ENCODE measurements at regions not wholly inside any gene's neighbourhood (a gene's known extent, or its start where the extent isn't known, plus 50 kb on each side); places are given as distances from the start of the nearest gene placed in this dataset.
"Not testable (repeated sequence)": the region's sequence is repeated elsewhere in the genome, so short reads cannot be mapped to it uniquely, and the experiment has no call there.

DNA sequence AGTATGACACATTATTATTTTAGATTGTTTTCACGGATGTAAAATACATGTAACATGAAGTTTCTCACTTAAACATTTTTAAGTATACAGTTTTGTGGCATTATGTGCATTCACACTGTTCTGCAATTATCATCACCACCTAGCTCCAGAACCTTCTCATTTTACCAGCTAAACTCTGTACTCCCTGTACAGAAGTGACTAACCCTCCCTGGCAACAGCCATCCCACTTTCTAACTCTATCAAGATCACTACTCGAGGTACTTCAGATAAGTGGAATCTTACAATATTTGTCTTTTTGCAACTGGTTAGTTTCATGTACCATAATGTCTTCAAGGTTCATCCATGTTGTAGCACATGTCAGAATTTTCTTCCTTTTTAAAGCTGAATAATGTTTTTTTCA lies 116.3 kb upstream of the IGF1R start:
- intact Hi-C loops (cut with DNase I) = no loop called here
- no peak for DNase-seq

DNA sequence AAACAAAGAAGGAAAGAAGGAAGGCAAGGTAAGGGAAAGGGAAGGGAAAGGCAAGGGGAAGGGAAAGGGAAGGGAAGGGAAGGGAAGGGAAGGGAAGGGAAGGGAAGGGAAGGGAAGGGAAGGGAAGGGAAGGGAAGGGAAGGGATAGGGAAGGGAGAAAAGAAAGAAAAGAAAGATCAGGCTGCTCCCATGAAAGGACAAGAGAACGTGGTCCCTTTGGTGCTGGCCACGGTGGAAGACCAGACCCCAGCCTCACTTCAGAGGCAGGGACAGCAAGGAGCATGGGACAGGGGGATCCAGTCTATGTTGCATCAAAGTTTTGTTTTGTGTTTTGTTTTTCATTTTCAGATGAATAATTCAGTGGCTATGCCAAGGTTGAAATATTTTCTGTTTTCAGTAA lies 111.4 kb upstream of the IGF1R start:
- no peak for DNase-seq
- intact Hi-C loops (cut with DNase I) = no loop called here

DNA sequence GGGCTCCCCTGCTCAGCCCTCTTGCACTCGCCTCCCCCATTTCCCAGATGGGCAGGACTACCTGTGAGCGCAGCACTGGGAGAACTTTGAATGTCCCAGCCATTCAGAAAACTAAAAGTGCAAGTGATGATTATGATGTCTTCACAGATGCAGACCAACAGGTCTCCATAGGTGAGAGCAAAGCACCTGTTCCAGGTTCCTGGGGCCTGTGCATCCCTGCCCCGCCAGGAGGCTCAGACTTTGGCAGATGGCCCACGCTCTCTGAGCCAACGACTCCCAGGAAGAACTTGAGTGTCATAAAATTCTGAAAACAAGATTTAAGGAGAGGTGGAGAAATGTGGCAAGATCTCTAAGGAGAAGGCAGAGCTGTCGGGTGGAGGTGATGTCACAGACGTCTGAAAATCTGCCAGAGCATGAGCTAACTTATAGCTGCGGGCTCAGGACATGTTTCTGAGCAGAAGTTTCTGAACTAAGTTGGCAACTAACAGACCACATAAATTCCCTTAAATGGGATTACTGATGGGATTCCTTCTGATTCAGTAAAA lies 110.8 kb upstream of the IGF1R start:
- DNase-seq = no peak
- intact Hi-C loops (cut with DNase I) = no loop called here

DNA sequence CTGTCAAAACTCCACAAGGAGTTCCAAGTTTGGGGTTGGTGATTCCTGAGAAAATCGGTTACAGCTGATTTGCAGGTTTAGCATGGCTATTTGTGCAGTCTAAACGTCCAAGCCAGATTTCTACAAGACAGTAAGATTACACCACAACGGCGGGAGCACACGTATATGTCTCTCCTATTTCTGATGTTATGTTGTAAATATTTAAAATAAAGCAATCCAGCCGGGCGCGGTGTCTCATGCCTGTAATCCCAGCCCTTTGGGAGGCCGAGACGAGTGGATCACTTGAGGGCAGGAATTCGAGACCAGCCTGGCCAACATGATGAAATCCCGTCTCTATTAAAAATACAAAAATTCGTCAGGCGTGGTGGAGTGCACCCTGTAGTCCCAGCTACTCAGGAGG lies 106.8 kb upstream of the IGF1R start:
- intact Hi-C loops (cut with DNase I) = no loop called here
- DNase-seq = no peak

DNA sequence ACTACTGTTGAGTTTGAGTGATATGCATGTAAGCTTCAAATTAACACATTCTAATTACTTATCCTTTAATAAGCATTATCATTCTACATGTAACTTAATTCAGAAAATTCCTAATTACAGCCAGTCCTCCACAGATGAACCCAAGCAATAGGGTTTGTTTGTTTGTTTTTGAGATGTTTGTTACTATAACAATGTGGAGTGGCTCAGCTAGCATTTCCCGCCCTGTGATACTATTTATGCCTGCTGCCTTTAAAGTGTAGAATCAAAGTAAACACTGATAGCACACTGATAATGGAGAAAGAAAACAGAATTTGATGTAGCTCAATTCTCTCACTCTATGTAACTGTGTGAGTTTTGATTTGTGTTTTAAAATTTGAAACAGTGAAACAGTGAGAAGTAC lies 105.1 kb upstream of the IGF1R start:
- no peak for DNase-seq
- intact Hi-C loops (cut with DNase I) = no loop called here

DNA sequence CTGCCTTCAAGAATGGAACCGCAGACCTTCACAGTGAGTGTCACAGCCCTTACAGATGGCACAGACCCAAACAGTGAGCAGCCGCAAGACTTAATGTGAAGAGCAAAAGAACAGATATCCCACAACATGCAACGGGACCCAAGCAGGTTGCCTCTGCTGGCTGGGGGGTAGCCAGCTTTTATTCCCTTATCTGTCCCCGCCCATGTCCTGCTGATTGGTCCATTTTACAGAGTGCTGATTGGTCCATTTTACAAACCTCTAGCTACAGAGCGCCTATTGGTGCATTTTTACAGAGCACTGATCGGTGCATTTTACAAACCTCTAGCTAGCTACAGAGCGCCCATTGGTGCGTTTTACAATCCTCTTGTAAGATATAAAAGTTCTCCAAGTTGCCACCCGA lies 102.0 kb upstream of the IGF1R start:
- intact Hi-C loops (cut with DNase I) = no loop called here

DNA sequence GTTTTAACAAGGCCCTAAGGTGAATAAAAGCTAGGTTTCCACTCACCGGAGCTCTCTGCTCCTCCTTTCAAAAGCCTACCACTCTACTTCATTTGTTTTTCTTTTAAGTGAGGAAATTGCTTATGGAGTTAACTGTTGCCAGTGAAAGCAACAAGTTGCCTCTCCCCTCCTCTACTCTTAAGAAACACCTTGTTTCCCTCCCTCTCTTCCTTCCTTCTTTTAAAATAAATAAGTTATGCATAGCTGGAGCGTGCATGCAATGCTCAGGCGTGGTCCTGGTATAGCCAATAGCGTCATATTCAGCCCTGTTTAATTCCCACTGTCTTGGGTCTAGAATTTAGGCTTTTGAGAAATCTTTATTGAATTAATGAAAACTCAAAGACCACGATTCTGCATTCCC lies 101.1 kb upstream of the IGF1R start:
- DNase-seq = no peak
- intact Hi-C loops (cut with DNase I) = no loop called here

More for the DNA sequence above, 102.0 kb upstream of the IGF1R start:
- DNase-seq = no peak

DNA sequence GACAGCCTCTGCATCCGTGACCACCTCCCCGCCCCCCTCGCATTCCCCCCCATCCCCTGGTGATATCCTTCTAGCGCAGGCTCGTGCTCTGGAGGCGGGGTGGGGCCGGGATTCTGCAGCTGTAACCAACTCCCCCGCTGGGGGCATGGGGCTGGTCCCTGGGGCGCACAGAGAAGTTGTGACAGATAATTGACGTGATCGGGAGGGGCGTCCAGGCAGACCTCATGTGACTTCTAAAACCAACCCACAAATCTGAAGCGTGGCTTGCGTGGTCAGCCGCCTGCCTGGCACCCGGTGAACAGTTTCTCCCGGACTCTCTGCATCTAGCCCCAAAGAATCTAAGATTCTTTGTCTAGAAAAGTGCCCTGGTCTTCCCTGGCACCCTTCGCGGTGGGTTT lies 100.6 kb upstream of the IGF1R start:
- intact Hi-C loops (cut with DNase I) = no loop called here
- peak in 5 of 10 donors; percentile 11 to 84 (median 18) for DNase-seq

DNA sequence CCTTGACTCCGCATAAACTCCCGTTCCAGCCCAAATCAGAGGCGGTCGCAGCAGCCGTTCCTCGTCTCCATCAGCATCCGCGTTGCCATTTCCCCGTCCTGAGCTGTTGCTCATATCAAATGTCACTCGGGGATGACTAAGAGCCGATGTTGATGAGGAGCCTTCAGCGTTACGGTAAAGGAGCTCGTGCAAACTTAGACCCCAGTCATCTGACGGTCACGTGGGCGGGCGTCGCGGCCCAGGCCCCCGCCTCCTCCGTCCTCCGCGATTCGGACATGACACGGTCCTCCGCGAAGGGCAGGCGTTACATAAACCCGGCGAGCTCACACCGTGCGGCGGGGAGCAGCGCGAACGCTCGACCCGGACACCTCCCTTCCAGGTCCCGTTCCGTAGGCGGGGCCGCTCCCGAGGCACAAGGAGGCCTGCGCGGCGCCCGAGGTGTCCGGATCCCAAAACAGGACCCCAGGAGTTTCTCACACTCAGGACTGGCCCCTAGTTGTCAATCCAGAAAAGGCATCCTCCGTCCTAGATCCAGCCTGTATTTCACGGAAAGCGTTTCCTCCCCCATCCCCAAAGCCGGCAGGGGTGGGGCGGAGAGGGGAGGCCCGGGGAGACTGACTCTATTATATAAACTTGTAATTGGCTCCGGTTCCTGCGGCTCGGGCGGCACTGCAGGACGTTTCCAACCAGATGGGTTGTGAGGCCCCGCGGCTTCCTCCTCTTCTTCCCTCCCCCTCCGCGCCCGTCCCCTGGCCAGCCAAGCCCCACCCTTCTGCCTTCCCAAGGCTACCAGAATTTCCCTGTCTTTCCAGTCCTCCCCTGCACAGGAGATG lies 100.0 kb upstream of the IGF1R start:
- intact Hi-C loops (cut with DNase I) = no loop called here
- DNase-seq = peak; percentile 37 to 94 (median 60)

DNA sequence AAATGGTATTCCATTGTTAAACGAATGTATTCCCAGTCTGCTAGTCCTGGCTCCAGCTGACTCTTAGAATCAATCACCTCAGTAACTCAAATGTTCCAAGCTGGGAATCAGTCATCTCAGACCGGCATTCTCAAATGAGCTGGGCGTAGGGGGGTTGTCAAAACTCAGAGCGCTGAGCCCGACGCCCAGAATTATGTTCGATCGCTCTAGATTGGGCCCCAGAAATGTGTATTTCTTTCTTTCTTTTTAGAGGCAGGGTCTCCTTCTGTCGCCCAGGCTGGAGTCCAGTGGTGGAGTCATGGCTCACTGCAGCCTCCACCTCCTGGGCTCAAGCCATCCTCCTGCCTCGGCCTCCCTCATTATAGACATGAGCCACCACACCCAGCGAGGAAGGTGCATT lies 99.3 kb upstream of the IGF1R start:
- intact Hi-C loops (cut with DNase I) = no loop called here
- DNase-seq = no peak

DNA sequence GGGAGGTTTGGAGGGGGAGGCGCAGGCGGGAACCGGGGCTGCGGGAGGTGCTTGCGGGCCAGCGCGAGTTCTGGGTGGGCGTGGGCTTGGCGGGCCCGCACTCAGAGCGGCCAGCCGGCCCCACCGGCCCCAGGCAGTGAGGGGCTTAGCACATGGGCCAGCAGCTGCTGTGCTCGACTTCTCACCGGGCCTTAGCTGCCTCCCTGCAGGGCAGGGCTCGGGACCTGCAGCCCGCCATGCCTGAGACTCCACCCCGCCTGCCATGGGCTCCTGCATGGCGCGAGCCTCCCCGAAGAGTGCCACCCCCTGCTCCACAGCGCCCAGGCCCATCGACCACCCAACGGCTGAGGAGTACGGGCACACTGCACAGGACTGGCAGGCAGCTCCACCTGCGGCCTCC lies 98.6 kb upstream of the IGF1R start:
- intact Hi-C loops (cut with DNase I) = no loop called here
- DNase-seq = peak in 1 of 10 donors; percentile 62

DNA sequence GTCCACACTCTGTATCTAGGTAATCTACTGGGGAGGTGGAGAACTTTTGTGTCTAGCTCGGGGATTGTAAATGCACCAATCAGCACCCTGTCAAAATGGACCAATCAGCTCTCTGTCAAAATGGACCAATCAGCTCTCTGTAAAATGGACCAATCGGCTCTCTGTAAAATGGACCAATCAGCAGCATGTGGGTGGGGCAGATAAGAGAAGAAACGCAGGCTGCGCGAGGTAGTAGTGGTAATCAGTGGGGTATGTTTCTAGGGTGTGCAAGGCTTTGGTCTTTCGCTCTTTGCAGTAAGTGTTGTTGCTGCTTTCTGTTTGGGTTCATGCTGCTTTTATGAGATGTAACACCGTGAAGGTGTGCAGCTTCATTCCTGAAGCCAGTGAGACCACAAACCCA lies 98.0 kb upstream of the IGF1R start:
- DNase-seq; intact Hi-C loops (cut with DNase I): not testable (repeated sequence)

DNA sequence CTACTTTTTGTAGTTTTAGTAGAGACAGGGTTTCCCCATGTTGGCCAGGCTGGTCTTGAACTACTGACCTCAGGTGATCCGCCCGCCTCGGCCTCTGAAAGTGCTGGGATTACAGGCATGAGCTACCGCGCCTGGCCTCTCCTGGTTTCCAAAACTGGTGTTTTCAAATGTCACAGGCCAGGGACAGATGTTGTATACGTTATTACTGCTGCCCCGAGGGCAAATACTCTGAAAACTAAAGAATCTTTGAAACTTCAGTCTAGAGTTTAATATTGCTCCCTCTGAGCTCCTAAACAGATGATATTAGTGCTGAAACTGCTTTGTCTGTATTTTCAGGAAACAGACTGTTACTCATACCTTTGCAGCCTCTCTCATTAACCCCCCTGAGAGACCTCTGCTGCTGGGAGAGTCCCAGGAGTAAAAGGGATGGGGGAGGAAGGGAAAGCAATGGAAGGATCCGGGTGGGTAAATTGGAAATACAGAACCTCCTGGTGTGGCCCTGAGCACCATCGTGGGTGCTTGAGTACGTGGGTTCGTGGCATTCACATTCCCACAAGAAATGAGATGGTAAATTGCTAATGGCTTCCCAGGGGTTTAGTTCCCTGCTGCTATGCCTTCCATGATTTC lies 96.3 kb upstream of the IGF1R start:
- no peak for DNase-seq
- intact Hi-C loops (cut with DNase I) = no loop called here

DNA sequence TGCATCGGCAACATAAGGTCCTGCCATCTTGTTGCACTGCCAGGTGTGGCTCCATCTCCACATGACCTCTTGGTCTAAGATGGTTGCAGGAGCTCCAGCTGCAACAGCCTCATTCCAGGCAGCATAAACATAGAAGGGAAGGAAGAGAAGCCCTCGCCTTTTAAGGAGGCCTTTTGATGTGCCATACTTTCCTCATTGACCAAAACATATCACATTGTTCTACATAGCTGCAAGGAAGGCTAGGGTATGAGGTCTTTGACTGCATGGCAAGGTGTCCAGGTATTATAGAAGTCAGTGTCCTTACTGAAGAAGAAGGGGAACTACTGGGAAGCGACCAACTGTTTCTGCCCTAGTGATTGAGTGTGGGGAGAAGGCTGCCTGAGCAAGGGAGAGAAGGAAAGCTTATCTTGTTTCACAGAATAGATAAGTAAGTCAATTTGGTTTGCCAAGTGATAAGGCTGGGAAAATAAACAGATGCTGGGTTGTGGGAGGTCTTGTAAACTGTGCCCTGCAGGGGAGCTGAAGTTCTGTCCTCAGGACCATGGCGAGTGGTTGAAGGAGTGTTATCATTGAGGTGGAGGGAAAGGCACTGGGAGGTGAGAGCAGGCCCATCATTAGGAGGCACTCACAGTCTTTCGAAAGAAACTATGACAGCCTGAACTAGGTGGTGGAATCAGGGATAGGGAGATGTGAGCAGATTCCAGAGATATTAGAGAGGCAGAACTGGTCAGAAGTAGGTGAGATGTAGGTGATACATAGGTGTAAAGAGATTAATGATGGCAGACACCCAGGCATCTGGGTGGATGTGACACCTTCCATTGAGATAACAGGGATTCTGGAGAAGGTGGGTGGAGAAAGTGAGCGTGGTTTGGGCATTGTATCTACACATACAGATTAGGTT lies 93.8 kb upstream of the IGF1R start:
- no peak for DNase-seq
- intact Hi-C loops (cut with DNase I) = no loop called here

DNA sequence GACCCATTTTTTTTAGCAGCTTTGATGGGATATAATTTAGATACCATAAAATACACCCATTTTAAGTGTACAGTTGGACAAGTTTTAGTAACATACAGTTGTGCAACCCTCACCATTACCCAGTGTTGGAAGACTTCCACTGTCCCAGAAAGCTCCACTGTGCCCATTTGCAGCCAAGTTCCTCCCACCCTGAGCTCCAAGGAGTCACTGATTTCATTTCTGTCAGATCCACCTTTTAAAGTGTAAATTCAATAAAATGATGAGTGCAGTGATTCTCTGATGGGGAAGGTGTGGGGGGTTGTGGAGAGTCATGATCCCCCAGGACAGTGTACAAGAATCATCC lies 93.2 kb upstream of the IGF1R start:
- no peak for DNase-seq
- intact Hi-C loops (cut with DNase I) = no loop called here

DNA sequence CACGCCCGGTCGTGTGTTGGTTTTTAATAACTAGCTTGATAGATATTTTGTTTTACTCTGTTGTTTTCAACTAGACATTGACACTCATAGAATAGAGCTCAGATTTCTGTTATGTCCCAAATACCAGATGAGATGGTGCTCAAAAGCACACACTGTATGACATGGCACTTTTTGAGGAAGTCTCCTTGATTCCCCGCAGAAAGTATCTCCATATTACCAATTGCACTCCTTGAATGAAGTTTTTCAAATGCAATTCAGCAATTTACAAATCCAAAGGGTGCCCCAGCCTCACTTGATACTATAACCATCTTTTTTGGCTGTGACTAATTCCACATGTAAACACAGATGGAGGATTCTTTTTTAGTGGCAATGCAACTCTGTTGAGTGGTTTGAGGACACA lies 92.0 kb upstream of the IGF1R start:
- intact Hi-C loops (cut with DNase I) = no loop called here
- DNase-seq = no peak

DNA sequence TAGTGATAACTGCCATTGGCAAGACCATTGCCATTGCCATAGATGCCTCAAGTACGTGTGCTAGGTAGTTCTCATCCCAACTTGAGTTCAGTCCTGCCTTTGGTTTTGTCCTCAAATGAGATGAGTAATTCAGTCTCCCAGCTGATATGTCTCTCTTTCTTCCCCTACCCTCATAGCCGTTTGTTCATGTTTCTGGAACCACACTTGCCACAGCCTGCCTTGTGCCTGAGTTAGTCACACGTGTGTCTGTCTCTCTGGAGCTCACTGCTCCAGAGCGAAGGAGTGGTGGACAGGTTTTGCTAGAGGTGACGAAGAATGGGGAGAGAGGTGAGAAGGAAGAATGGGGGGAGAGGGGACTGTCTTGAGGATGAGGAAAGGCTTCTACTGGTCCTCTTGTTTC lies 88.0 kb upstream of the IGF1R start:
- intact Hi-C loops (cut with DNase I) = no loop called here
- no peak for DNase-seq

DNA sequence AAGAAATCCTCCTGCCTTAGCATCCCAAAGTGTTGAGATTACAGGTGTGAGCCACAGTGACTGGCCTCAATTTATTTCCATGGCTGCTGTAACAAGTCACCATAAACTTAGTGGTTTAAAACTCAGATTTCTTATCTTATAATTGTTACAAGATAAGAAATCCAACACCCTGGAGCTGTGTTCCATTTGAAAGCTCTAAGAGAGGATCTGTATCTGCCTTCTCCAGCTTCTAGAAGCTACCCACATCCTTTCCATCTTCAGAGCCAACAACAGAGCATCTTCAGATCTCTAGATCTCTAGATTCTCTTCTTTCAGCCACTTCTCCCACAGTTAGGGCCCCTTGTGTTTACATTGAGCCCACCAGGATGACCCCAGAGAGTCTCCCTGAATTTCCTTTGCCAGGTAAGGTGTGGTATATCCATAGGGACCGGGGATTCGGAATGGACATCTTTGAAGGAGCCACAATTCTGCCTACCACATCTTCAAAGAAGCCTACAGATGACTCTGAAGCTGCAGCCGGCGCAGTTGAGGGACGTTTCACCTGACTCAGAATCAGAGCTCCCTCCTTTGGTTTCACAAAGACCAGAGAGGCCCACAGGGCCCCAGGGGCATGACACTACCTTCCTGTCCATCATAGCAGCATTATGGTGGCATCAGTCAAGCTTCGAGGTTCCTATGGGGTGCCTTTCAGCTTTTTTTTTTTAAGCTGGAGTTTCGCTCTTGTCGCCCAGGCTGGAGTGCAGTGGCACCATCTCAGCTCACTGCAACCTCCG lies 87.0 kb upstream of the IGF1R start:
- DNase-seq = no peak
- intact Hi-C loops (cut with DNase I) = no loop called here

DNA sequence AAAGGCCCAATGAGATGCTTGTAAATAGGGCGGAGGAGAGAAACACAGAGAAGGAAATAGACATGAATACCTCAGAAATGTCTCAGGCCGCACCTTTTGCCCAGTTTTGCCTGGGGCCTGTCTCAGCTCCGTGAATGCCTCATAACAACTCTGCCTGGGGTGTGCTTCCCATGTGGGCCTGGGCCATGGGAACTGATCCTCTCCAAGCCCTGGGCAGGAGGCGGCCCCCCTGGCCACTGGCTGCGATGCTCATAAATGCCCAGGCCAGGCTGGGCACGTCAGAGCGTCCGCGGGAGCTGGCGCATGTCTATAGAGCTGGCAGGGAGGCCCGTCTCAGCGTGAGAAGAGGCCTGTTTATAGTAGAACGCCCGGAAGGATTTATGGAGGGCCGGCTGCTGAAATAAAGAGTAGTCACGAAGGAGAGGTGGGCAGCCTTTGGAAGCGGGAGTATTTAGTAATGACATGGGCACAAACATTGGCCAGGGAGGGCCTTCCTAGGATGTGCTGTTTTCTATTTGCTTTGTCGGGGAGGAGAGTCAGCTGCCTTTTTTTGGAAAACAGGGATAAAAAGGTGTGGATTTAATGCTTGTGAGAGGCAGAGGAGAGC lies 85.9 kb upstream of the IGF1R start:
- DNase-seq = no peak
- intact Hi-C loops (cut with DNase I) = no loop called here

DNA sequence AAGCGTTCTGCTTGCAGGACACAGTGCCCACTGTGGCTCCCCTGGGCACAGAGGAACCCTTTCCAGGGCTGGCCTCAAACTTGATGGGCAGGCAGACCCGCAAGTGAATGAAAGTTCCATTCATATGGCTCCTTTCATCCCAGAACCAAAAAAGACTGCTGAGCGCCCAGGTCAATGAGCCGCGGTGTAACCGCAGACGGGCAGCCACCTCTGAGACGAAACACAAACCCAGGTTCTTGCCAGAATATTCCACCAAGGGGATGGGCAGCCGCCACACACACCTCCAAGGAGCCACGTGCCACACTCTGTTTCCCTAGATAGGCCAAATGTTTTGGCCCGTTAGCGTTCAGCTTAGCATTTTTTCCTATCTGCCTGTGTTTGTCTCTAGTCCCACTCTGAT lies 82.8 kb upstream of the IGF1R start:
- DNase-seq = no peak
- intact Hi-C loops (cut with DNase I) = no loop called here
